ENCODE measurements at regions not wholly inside any gene's neighbourhood (a gene's known extent, or its start where the extent isn't known, plus 50 kb on each side); places are given as distances from the start of the nearest gene placed in this dataset.

- H3K27ac ChIP-seq (ENCODE audit: low read depth, low read length), result no peak overlapping the region
- H3K27me3 ChIP-seq (ENCODE audit: control insufficient read depth in 1 of 2, insufficient read depth in 2 of 2, low read length in 2 of 2), result peaks cover 0 to under 1% of the 10 kb centered on the region in 2 donors
- H3K4me1 ChIP-seq (ENCODE audit: control insufficient read depth in 1 of 2, insufficient read depth in 2 of 2, low read length in 2 of 2), result peaks cover 20 to 21% of the 10 kb centered on the region in 2 donors
- no peak overlapping the region for H3K4me3 ChIP-seq (ENCODE audit: low read depth in 1 of 2, low read length in 2 of 2)
- no peak overlapping the region for H3K9ac ChIP-seq (ENCODE audit: low read depth in 1 of 2, low read length in 2 of 2)
- H3K9me3 ChIP-seq (ENCODE audit: control insufficient read depth in 1 of 2, low read length in 2 of 2), result no peaks in the 10 kb centered on the region
- H3K36me3 ChIP-seq (ENCODE audit: control insufficient read depth in 1 of 2, insufficient read depth in 2 of 2, low read length in 2 of 2), result no peaks in the 10 kb centered on the region
Observed at GRCh38 chr15:100712226-100712625, 109.8 kb downstream of the ASB7 start.

- peaks cover 20 to 21% of the 10 kb centered on the region in 2 donors for H3K4me1 ChIP-seq (ENCODE audit: control insufficient read depth in 1 of 2, insufficient read depth in 2 of 2, low read length in 2 of 2)
- H3K27ac ChIP-seq (ENCODE audit: low read depth, low read length), result no peak overlapping the region
- H3K4me3 ChIP-seq (ENCODE audit: low read depth in 1 of 2, low read length in 2 of 2), result no peak overlapping the region
- no peaks in the 10 kb centered on the region for H3K36me3 ChIP-seq (ENCODE audit: control insufficient read depth in 1 of 2, insufficient read depth in 2 of 2, low read length in 2 of 2)
- no peaks in the 10 kb centered on the region for H3K27me3 ChIP-seq (ENCODE audit: control insufficient read depth in 1 of 2, insufficient read depth in 2 of 2, low read length in 2 of 2)
- no peak overlapping the region for H3K9ac ChIP-seq (ENCODE audit: low read depth in 1 of 2, low read length in 2 of 2)
- no peaks in the 10 kb centered on the region for H3K9me3 ChIP-seq (ENCODE audit: control insufficient read depth in 1 of 2, low read length in 2 of 2)
Observed at GRCh38 chr15:100713163-100713867, 110.9 kb downstream of the ASB7 start.

- Histone ChIP-seq H3K9ac (ENCODE audit: low read depth in 1 of 2, low read length in 2 of 2) (no peak overlapping the region), H3K4me3 (ENCODE audit: low read depth in 1 of 2, low read length in 2 of 2) (no peak overlapping the region), H3K4me1 (ENCODE audit: control insufficient read depth in 1 of 2, insufficient read depth in 2 of 2, low read length in 2 of 2) (peaks cover 20 to 21% of the 10 kb centered on the region in 2 donors), H3K27ac (ENCODE audit: low read depth, low read length) (no peak overlapping the region), H3K27me3 (ENCODE audit: control insufficient read depth in 1 of 2, insufficient read depth in 2 of 2, low read length in 2 of 2) (no peaks in the 10 kb centered on the region), H3K9me3 (ENCODE audit: control insufficient read depth in 1 of 2, low read length in 2 of 2) (no peaks in the 10 kb centered on the region), H3K36me3 (ENCODE audit: control insufficient read depth in 1 of 2, insufficient read depth in 2 of 2, low read length in 2 of 2) (no peaks in the 10 kb centered on the region)
Observed at GRCh38 chr15:100714034-100714748, 111.8 kb downstream of the ASB7 start.

GRCh38 chr15:100714749-100715342, 112.5 kb downstream of the ASB7 start:
- no peaks in the 10 kb centered on the region for H3K27me3 ChIP-seq (ENCODE audit: control insufficient read depth in 1 of 2, insufficient read depth in 2 of 2, low read length in 2 of 2)
- H3K4me3 ChIP-seq (ENCODE audit: low read depth in 1 of 2, low read length in 2 of 2), result no peak overlapping the region
- H3K27ac ChIP-seq (ENCODE audit: low read depth, low read length), result no peak overlapping the region
- H3K9ac ChIP-seq (ENCODE audit: low read depth in 1 of 2, low read length in 2 of 2), result no peak overlapping the region
- H3K4me1 ChIP-seq (ENCODE audit: control insufficient read depth in 1 of 2, insufficient read depth in 2 of 2, low read length in 2 of 2), result peaks cover 20 to 21% of the 10 kb centered on the region in 2 donors
- H3K36me3 ChIP-seq (ENCODE audit: control insufficient read depth in 1 of 2, insufficient read depth in 2 of 2, low read length in 2 of 2), result no peaks in the 10 kb centered on the region
- H3K9me3 ChIP-seq (ENCODE audit: control insufficient read depth in 1 of 2, low read length in 2 of 2), result no peaks in the 10 kb centered on the region

- Histone ChIP-seq H3K4me1 (ENCODE audit: control insufficient read depth in 1 of 2, insufficient read depth in 2 of 2, low read length in 2 of 2) (peaks cover 20 to 24% of the 10 kb centered on the region in 2 donors), H3K4me3 (ENCODE audit: low read depth in 1 of 2, low read length in 2 of 2) (no peak overlapping the region), H3K36me3 (ENCODE audit: control insufficient read depth in 1 of 2, insufficient read depth in 2 of 2, low read length in 2 of 2) (no peaks in the 10 kb centered on the region), H3K27ac (ENCODE audit: low read depth, low read length) (no peak overlapping the region), H3K9me3 (ENCODE audit: control insufficient read depth in 1 of 2, low read length in 2 of 2) (no peaks in the 10 kb centered on the region), H3K27me3 (ENCODE audit: control insufficient read depth in 1 of 2, insufficient read depth in 2 of 2, low read length in 2 of 2) (no peaks in the 10 kb centered on the region), H3K9ac (ENCODE audit: low read depth in 1 of 2, low read length in 2 of 2) (no peak overlapping the region)
Observed at GRCh38 chr15:100715571-100716455, 113.4 kb downstream of the ASB7 start.

- Histone ChIP-seq H3K4me3 (ENCODE audit: low read depth in 1 of 2, low read length in 2 of 2) (no peak overlapping the region), H3K4me1 (ENCODE audit: control insufficient read depth in 1 of 2, insufficient read depth in 2 of 2, low read length in 2 of 2) (peaks cover 23 to 32% of the 10 kb centered on the region in 2 donors), H3K9ac (ENCODE audit: low read depth in 1 of 2, low read length in 2 of 2) (no peak overlapping the region), H3K27ac (ENCODE audit: low read depth, low read length) (no peak overlapping the region), H3K27me3 (ENCODE audit: control insufficient read depth in 1 of 2, insufficient read depth in 2 of 2, low read length in 2 of 2) (no peaks in the 10 kb centered on the region), H3K9me3 (ENCODE audit: control insufficient read depth in 1 of 2, low read length in 2 of 2) (no peaks in the 10 kb centered on the region), H3K36me3 (ENCODE audit: control insufficient read depth in 1 of 2, insufficient read depth in 2 of 2, low read length in 2 of 2) (no peaks in the 10 kb centered on the region)
Observed at GRCh38 chr15:100716456-100717085, 114.2 kb downstream of the ASB7 start.

- no peak overlapping the region for H3K27ac ChIP-seq (ENCODE audit: low read depth, low read length)
- peaks cover 26 to 39% of the 10 kb centered on the region in 2 donors for H3K4me1 ChIP-seq (ENCODE audit: control insufficient read depth in 1 of 2, insufficient read depth in 2 of 2, low read length in 2 of 2)
- H3K4me3 ChIP-seq (ENCODE audit: low read depth in 1 of 2, low read length in 2 of 2), result no peak overlapping the region
- H3K9me3 ChIP-seq (ENCODE audit: control insufficient read depth in 1 of 2, low read length in 2 of 2), result no peaks in the 10 kb centered on the region
- H3K9ac ChIP-seq (ENCODE audit: low read depth in 1 of 2, low read length in 2 of 2), result no peak overlapping the region
- H3K27me3 ChIP-seq (ENCODE audit: control insufficient read depth in 1 of 2, insufficient read depth in 2 of 2, low read length in 2 of 2), result no peaks in the 10 kb centered on the region
- H3K36me3 ChIP-seq (ENCODE audit: control insufficient read depth in 1 of 2, insufficient read depth in 2 of 2, low read length in 2 of 2), result no peaks in the 10 kb centered on the region
Observed at GRCh38 chr15:100717596-100717995, 115.2 kb downstream of the ASB7 start.

GRCh38 chr15:100718075-100718980, 115.9 kb downstream of the ASB7 start:
- Histone ChIP-seq H3K27ac (ENCODE audit: low read depth, low read length) (no peak overlapping the region), H3K9me3 (ENCODE audit: control insufficient read depth in 1 of 2, low read length in 2 of 2) (no peaks in the 10 kb centered on the region), H3K4me3 (ENCODE audit: low read depth in 1 of 2, low read length in 2 of 2) (no peak overlapping the region), H3K4me1 (ENCODE audit: control insufficient read depth in 1 of 2, insufficient read depth in 2 of 2, low read length in 2 of 2) (peaks cover 22 to 42% of the 10 kb centered on the region in 2 donors), H3K9ac (ENCODE audit: low read depth in 1 of 2, low read length in 2 of 2) (no peak overlapping the region), H3K36me3 (ENCODE audit: control insufficient read depth in 1 of 2, insufficient read depth in 2 of 2, low read length in 2 of 2) (no peaks in the 10 kb centered on the region), H3K27me3 (ENCODE audit: control insufficient read depth in 1 of 2, insufficient read depth in 2 of 2, low read length in 2 of 2) (no peaks in the 10 kb centered on the region)
